Dendritic cell treated with granulocyte-macrophage colony-stimulating factor and Interleukin-4, amounts not matched to agents 40 ng/mL and 50 ng/mL, for 4 days (primary cell): ENCODE measurements at regions not wholly inside any gene's neighbourhood (a gene's known extent, or its start where the extent isn't known, plus 50 kb on each side); places are given as distances from the start of the nearest gene placed in this dataset.

ENCODE experiments used
- H3K27ac Mint-ChIP-seq: one replicate; pipeline ENCODE4 v1.8.0; 2022; ENCODE audit warnings: mild to moderate bottlenecking, mixed read lengths
- H3K27me3 Mint-ChIP-seq: one replicate; pipeline ENCODE4 v1.8.0; 2022; ENCODE audit warnings: mild to moderate bottlenecking, mixed read lengths
- H3K36me3 Mint-ChIP-seq: one replicate; pipeline ENCODE4 v1.8.0; 2022; ENCODE audit warnings: low read depth, mixed read lengths
- H3K4me1 Mint-ChIP-seq: one replicate; pipeline ENCODE4 v1.8.0; 2022; ENCODE audit warnings: low read depth, mixed read lengths
- H3K4me3 Mint-ChIP-seq: one replicate; pipeline ENCODE4 v1.8.0; 2022; ENCODE audit warnings: mild to moderate bottlenecking, moderate library complexity, mixed read lengths
- H3K9me3 Mint-ChIP-seq: one replicate; pipeline ENCODE4 v1.8.0; 2022; ENCODE audit warnings: mixed read lengths
- intact Hi-C: fragments of 100-400 bp; cut with micrococcal nuclease; formaldehyde crosslinking; loops from one replicate; pipeline ENCODE4 v1.15.0; 2022

- Mint-ChIP-seq H3K27me3 (peaks cover 1% of the 10 kb centered on the region), H3K4me1 (no peaks in the 10 kb centered on the region), H3K27ac (no peak overlapping the region), H3K4me3 (no peak overlapping the region), H3K9me3 (peaks cover 7% of the 10 kb centered on the region), H3K36me3 (no peaks in the 10 kb centered on the region)
- intact Hi-C loops, result no loop called here
These were observed 179.6 kb downstream of the EFNB2 start for GRCh38 chr13:106355866-106356265.

GRCh38 chr13:106354961-106355360, 180.5 kb downstream of the EFNB2 start:
- no peaks in the 10 kb centered on the region for H3K36me3 Mint-ChIP-seq
- peaks cover 4% of the 10 kb centered on the region for H3K27me3 Mint-ChIP-seq
- no peak overlapping the region for H3K4me3 Mint-ChIP-seq
- H3K4me1 Mint-ChIP-seq, result no peaks in the 10 kb centered on the region
- no peak overlapping the region for H3K27ac Mint-ChIP-seq
- intact Hi-C loops, result no loop called here
- H3K9me3 Mint-ChIP-seq, result peaks cover 7% of the 10 kb centered on the region

- Mint-ChIP-seq H3K4me3 (no peak overlapping the region), H3K36me3 (no peaks in the 10 kb centered on the region), H3K27ac (no peak overlapping the region), H3K9me3 (no peaks in the 10 kb centered on the region), H3K4me1 (no peaks in the 10 kb centered on the region), H3K27me3 (peaks cover 15% of the 10 kb centered on the region)
- intact Hi-C loops, result no loop called here
These were observed 182.6 kb downstream of the EFNB2 start for GRCh38 chr13:106352850-106353249.

GRCh38 chr13:106351251-106351650, 184.2 kb downstream of the EFNB2 start:
- Mint-ChIP-seq H3K27ac (no peak overlapping the region), H3K27me3 (peaks cover 15% of the 10 kb centered on the region), H3K4me1 (no peaks in the 10 kb centered on the region), H3K9me3 (no peaks in the 10 kb centered on the region), H3K4me3 (no peak overlapping the region), H3K36me3 (no peaks in the 10 kb centered on the region)
- intact Hi-C loops, result no loop called here

- intact Hi-C loops, result no loop called here
- H3K4me1 Mint-ChIP-seq, result no peaks in the 10 kb centered on the region
- H3K36me3 Mint-ChIP-seq, result no peaks in the 10 kb centered on the region
- peaks cover 15% of the 10 kb centered on the region for H3K27me3 Mint-ChIP-seq
- no peak overlapping the region for H3K4me3 Mint-ChIP-seq
- no peak overlapping the region for H3K27ac Mint-ChIP-seq
- H3K9me3 Mint-ChIP-seq, result no peaks in the 10 kb centered on the region
These were observed 185.3 kb downstream of the EFNB2 start for GRCh38 chr13:106350208-106350607.

GRCh38 chr13:106349080-106349931, 186.2 kb downstream of the EFNB2 start:
- Mint-ChIP-seq H3K4me3 (no peak overlapping the region), H3K9me3 (no peaks in the 10 kb centered on the region), H3K4me1 (no peaks in the 10 kb centered on the region), H3K27ac (no peak overlapping the region), H3K27me3 (peaks cover 15% of the 10 kb centered on the region), H3K36me3 (no peaks in the 10 kb centered on the region)
- intact Hi-C loops, result no loop called here

GRCh38 chr13:106348075-106348840, 187.2 kb downstream of the EFNB2 start:
- intact Hi-C loops, result no loop called here

GRCh38 chr13:106344342-106344741, 191.1 kb downstream of the EFNB2 start:
- Mint-ChIP-seq H3K4me1 (no peaks in the 10 kb centered on the region), H3K27ac (no peak overlapping the region), H3K27me3 (peaks cover 6% of the 10 kb centered on the region), H3K4me3 (no peak overlapping the region), H3K9me3 (peaks cover 25% of the 10 kb centered on the region), H3K36me3 (no peaks in the 10 kb centered on the region)
- intact Hi-C loops, result no loop called here

More at GRCh38 chr13:106348075-106348840, 187.2 kb downstream of the EFNB2 start:
- H3K4me3 Mint-ChIP-seq, result no peak overlapping the region
- H3K27ac Mint-ChIP-seq, result no peak overlapping the region
- H3K36me3 Mint-ChIP-seq, result no peaks in the 10 kb centered on the region
- no peaks in the 10 kb centered on the region for H3K4me1 Mint-ChIP-seq
- H3K9me3 Mint-ChIP-seq, result no peaks in the 10 kb centered on the region
- H3K27me3 Mint-ChIP-seq, result peaks cover 15% of the 10 kb centered on the region

GRCh38 chr13:106343836-106344235, 191.6 kb downstream of the EFNB2 start:
- no peak overlapping the region for H3K4me3 Mint-ChIP-seq
- intact Hi-C loops, result no loop called here
- H3K27me3 Mint-ChIP-seq, result peaks cover 1% of the 10 kb centered on the region
- no peak overlapping the region for H3K27ac Mint-ChIP-seq
- no peaks in the 10 kb centered on the region for H3K36me3 Mint-ChIP-seq
- H3K9me3 Mint-ChIP-seq, result peaks cover 30% of the 10 kb centered on the region
- no peaks in the 10 kb centered on the region for H3K4me1 Mint-ChIP-seq

- no peaks in the 10 kb centered on the region for H3K4me1 Mint-ChIP-seq
- no peak overlapping the region for H3K27ac Mint-ChIP-seq
- H3K27me3 Mint-ChIP-seq, result no peaks in the 10 kb centered on the region
- H3K4me3 Mint-ChIP-seq, result no peak overlapping the region
- peaks cover 40% of the 10 kb centered on the region for H3K9me3 Mint-ChIP-seq
- no peaks in the 10 kb centered on the region for H3K36me3 Mint-ChIP-seq
- intact Hi-C loops, result no loop called here
These were observed 195.2 kb downstream of the EFNB2 start for GRCh38 chr13:106340249-106340648.

GRCh38 chr13:106337096-106337850, 198.2 kb downstream of the EFNB2 start:
- no peaks in the 10 kb centered on the region for H3K27me3 Mint-ChIP-seq
- peaks cover 40% of the 10 kb centered on the region for H3K9me3 Mint-ChIP-seq
- intact Hi-C loops, result no loop called here
- H3K4me3 Mint-ChIP-seq, result no peak overlapping the region
- no peaks in the 10 kb centered on the region for H3K4me1 Mint-ChIP-seq
- no peaks in the 10 kb centered on the region for H3K36me3 Mint-ChIP-seq
- H3K27ac Mint-ChIP-seq, result no peak overlapping the region

GRCh38 chr13:106336668-106337067, 198.8 kb downstream of the EFNB2 start:
- H3K4me1 Mint-ChIP-seq, result no peaks in the 10 kb centered on the region
- no peaks in the 10 kb centered on the region for H3K36me3 Mint-ChIP-seq
- no peak overlapping the region for H3K4me3 Mint-ChIP-seq
- H3K27ac Mint-ChIP-seq, result no peak overlapping the region
- intact Hi-C loops, result no loop called here
- H3K9me3 Mint-ChIP-seq, result peaks cover 38% of the 10 kb centered on the region
- H3K27me3 Mint-ChIP-seq, result no peaks in the 10 kb centered on the region

- intact Hi-C loops, result no loop called here
- no peaks in the 10 kb centered on the region for H3K4me1 Mint-ChIP-seq
- peaks cover 12% of the 10 kb centered on the region for H3K9me3 Mint-ChIP-seq
- H3K27ac Mint-ChIP-seq, result no peak overlapping the region
- H3K36me3 Mint-ChIP-seq, result no peaks in the 10 kb centered on the region
- no peaks in the 10 kb centered on the region for H3K27me3 Mint-ChIP-seq
- H3K4me3 Mint-ChIP-seq, result no peak overlapping the region
These were observed 202.8 kb downstream of the EFNB2 start for GRCh38 chr13:106332621-106333020.

GRCh38 chr13:106331116-106331515, 204.3 kb downstream of the EFNB2 start:
- intact Hi-C loops, result no loop called here

More at GRCh38 chr13:106331116-106331515, 204.3 kb downstream of the EFNB2 start:
- H3K9me3 Mint-ChIP-seq, result peaks cover 12% of the 10 kb centered on the region
- no peak overlapping the region for H3K27ac Mint-ChIP-seq
- H3K27me3 Mint-ChIP-seq, result no peaks in the 10 kb centered on the region
- no peak overlapping the region for H3K4me3 Mint-ChIP-seq
- H3K4me1 Mint-ChIP-seq, result no peaks in the 10 kb centered on the region
- H3K36me3 Mint-ChIP-seq, result no peaks in the 10 kb centered on the region
